Loucy (cell line): ENCODE measurements at regions not wholly inside any gene's neighbourhood (a gene's known extent, or its start where the extent isn't known, plus 50 kb on each side); places are given as distances from the start of the nearest gene placed in this dataset.

ENCODE experiments used
- EZH2phosphoT487 ChIP-seq: fragments of 200-600 bp; IDR thresholded peaks from 2 replicates; pipeline ENCODE4 v1.6.1; 2018; ENCODE audit warnings: antibody characterized with exemption, mild to moderate bottlenecking, moderate library complexity, borderline replicate concordance
- TF ChIP-seq, protein P1 (sequence below): fragments of 200-600 bp; sonication (generic); conservative IDR thresholded peaks from 2 replicates; pipeline ENCODE4 v1.5.1; 2014; ENCODE audit warnings: mild to moderate bottlenecking, antibody characterized with exemption, low read length

DNA sequence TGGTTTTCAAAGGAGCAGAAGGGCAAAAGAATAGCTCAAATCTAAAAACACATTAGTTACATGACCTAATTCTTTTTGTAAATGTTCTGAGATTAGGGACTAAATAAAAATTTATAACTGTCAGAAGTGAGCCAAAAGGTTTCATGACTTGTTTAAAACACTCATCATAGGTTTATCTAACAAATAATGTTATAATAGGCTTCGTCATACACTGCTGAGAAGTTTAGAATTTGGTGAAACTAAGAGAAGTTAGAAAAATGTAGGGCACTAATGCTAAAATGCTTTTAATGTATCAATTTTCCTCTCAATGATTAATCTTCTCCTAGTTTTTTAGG is 468.8 kb upstream of the CDIN1 start:
- TF ChIP-seq, protein P1, sequence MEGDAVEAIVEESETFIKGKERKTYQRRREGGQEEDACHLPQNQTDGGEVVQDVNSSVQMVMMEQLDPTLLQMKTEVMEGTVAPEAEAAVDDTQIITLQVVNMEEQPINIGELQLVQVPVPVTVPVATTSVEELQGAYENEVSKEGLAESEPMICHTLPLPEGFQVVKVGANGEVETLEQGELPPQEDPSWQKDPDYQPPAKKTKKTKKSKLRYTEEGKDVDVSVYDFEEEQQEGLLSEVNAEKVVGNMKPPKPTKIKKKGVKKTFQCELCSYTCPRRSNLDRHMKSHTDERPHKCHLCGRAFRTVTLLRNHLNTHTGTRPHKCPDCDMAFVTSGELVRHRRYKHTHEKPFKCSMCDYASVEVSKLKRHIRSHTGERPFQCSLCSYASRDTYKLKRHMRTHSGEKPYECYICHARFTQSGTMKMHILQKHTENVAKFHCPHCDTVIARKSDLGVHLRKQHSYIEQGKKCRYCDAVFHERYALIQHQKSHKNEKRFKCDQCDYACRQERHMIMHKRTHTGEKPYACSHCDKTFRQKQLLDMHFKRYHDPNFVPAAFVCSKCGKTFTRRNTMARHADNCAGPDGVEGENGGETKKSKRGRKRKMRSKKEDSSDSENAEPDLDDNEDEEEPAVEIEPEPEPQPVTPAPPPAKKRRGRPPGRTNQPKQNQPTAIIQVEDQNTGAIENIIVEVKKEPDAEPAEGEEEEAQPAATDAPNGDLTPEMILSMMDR, result no peak
- no peak for TF ChIP-seq EZH2phosphoT487
